ENCODE measurements at regions not wholly inside any gene's neighbourhood (a gene's known extent, or its start where the extent isn't known, plus 50 kb on each side); places are given as distances from the start of the nearest gene placed in this dataset.
"Not testable (repeated sequence)": the region's sequence is repeated elsewhere in the genome, so short reads cannot be mapped to it uniquely, and the experiment has no call there.

DNA sequence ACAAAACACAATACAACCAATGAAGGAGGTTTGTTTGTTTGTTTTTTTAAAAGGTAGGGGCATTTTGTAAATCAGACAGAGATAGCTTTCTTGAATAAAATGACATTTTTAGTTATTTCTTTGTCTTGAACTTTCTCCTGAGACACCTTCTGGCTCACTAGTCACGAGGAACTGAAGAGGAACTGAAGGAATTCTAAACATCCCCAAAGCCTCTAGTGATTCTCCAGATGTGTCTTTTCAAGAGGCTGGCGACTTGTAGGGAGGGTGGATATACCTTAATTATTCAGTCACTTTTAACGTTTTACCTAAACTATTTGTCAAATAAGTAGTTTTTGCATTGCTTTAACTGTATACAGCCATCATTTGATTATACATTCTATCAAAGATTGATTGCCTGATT lies 211.2 kb upstream of the LRIG3 start:
- no peak for DNase-seq

DNA sequence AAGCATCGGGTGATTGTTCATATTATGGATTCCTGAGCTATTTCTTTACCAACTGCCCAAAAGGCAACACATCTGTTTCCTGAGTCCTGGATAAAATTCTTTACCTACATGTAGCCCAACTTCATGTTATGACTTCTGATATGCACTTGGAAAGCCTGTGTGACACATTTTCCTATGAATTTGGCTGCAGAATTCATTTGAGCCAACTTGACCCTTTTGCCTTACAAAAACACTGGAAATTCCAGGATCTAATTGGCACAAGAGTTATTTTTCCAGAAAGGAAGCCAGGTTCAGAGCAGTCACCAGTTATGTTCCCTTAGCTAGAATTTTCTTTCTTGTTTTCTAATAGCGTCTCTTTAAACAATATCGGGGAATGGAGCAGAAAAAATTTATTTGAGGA lies 202.5 kb upstream of the LRIG3 start:
- DNase-seq, result no peak

DNA sequence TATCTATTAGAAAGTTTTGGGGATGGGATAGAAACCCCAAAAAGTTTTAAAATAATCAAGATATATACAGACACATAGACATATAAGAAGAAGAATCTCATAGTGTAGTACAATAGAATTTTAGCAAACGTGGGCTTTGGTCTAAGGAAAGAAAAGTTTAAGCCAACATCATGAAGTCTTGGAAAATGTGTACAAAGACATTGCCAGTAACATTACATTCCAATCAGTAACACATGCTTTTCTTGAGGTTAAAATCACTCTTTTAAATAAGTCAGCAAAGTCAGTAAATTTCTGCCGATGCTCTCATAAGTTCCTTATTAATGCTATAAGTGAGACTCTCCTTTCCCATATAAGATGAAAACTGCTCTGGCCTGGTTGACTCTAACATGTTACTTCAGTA lies 201.1 kb upstream of the LRIG3 start:
- no peak for DNase-seq

DNA sequence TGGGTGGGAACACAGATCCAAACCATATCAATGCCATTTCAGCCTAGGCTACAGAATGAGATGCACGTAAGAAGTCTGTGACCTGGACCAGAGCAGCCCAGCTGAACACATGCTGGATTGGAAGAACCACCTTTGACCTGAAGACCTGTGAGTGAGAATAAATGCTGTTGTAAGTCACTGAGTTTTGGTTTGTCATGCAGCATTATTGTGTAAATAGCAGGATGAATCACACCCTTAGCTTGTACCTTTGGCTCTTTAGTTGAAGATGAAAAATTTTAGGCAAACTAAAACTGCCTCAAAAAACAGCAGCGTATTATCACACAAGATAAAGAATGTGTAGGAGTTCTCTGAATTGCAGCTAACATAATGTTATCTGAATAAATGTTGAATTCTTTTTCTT lies 199.4 kb upstream of the LRIG3 start:
- DNase-seq, result no peak

DNA sequence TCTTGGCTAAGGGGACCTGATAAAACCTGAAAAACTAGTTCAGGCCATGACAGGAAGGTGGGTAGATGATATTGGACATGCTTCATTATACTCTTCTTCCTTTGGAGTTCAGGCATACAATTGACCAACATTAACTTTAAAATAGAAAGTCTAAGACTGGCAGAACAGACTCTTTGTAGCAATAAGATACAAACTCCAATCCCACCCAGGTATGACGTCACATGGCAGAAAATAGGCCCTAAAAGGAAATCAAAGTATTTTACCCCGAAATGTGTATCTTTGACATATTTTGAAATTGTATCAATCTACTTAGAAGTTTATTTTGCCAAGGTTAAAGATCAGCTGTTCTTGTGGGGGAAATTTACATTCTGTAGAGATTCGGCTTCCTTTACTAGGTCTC lies 198.1 kb upstream of the LRIG3 start:
- no peak for DNase-seq

DNA sequence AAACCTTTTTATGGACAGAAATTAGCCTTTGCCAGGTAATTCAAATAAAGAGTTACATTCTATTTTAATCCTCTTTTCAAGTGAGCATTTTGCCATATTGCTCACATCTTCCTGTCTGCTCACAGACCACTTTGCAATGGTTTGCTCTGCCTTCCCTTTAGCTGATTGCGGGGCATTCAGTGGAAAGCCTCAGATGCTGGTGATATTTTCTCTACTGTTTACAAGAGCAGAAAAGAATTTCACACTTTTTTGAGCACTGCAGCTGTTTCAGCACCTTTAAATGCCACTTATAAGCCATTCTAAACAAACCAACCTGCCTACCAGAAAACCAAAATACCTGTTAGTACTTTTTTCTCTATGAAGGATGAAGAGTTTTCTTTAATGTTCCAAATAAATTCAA lies 195.7 kb upstream of the LRIG3 start:
- no peak for DNase-seq

DNA sequence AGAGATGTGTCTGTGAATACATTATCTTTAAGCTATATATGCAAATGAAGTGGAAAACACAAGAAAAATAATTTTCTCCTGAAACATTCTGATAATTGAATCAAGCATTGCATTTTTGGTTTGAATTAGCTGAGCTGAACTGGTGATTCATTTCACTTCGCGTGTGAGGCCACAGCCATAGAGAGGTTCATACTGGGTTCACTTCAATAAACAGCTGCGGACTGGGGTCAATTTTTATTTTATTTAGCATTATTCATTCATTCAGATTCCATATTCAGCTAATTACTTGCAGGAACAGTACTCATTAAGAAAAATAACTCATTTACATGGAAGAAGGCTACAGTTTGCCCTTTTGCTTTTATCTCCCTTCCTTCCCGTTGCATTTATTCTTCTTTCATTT lies 195.2 kb upstream of the LRIG3 start:
- no peak for DNase-seq

DNA sequence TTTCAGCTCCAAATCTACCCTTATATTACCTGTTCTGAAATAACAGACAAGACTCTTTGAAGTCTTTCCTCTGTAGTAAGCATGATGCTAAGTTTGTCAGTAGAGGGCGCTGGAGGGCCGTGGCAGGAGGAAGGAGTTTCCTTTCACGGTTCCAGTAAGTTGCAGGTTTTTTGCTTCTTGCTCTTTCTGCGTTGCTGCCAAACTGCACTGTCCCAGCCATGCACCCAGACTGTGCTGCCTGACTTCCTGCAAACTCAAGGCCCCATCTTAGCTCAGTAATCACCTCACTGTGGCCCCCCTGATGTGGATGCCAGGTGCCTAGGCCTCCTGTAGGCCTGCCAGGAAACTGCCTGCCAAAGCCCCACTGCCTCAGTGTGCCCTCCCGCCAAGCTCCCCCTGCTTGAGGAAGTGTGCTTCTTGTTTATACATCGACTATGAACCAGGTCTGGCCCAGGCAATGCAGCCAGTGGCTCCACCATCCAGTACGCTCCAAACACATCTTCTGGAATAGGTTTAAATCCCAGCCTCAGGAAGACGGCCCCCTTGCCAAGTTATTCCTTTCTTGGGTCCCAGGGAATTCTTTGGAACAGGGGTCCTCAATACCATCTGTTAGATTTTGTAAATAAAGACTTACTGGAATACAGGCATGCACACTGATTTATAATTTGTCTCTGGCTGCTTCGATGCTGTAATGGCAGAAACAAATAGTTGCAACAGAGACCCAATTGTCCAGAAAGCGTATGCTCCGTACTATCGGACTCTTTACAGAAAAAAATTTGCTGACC lies 193.7 kb upstream of the LRIG3 start:
- DNase-seq, result peak; percentile 79

DNA sequence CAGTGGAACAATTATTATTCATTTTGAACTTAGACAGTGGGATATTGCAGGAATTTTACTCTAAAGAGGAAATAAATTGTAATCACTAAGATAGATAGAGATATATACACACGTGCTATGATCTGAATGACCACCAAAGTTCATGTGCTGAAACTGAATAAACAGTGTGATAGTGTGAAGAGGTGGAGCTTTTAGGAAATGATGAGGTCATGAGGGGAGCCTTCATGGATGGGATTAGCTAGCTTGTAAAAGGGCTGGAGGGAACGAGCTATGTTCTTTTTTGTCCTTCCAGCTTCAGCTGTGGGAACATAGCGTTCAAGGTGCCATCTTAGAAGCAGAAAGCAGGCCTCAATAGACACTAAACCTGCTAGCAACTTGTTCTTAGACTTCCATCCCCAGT lies 191.5 kb upstream of the LRIG3 start:
- DNase-seq, result no peak

DNA sequence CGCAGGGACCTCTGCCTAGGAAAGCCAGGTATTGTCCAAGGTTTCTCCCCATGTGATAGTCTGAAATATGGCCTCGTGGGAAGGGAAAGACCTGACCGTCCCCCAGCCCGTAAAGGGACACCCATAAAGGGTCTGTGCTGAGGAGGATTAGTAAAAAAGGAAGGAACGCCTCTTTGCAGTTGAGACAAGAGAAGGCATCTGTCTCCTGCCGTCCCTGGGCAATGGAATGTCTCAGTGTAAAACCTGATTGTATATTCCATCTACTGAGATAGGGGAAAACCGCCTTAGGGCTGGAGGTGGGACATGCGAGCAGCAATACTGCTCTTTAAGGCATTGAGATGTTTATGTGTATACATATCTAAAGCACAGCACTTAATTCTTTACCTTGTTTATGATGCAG lies 188.2 kb upstream of the LRIG3 start:
- DNase-seq, result not testable (repeated sequence)

DNA sequence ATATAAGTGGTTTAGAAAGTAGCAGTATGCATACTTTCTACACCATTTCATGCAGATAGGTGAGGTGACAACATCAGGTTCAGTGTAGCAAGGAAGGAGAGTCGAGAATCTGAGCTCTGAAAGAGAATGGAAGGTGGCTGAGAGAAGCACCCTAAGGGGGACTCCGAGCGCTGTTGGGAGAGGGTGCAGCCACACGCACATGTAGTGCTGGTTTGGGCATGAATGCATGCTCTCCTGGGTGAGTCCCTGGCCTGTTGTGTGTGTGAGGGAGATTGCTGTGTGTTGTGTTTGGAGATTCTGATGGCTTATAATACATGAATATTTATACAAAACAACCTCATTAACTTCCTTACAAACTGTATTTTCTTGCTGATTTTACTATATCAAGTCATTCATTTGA lies 180.3 kb upstream of the LRIG3 start:
- no peak for DNase-seq

DNA sequence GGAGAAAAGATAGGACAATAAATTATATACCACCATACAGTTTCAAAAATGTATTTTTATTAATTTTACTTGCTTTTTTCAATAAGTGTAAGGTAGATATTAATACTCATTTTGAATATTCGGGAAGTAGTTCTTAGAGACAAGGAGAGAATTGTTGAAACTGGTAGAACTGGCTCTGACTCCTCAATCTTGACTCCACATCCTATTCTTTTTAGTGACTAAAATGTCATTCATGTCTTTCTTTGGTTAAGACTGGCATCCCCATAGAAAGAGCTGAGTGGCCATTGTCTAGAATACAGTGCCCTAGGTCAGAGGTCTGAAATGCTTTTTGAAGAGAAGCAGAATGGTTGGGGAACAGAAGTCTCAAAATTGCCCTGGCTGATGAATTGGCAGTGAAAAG lies 177.6 kb upstream of the LRIG3 start:
- DNase-seq, result no peak

DNA sequence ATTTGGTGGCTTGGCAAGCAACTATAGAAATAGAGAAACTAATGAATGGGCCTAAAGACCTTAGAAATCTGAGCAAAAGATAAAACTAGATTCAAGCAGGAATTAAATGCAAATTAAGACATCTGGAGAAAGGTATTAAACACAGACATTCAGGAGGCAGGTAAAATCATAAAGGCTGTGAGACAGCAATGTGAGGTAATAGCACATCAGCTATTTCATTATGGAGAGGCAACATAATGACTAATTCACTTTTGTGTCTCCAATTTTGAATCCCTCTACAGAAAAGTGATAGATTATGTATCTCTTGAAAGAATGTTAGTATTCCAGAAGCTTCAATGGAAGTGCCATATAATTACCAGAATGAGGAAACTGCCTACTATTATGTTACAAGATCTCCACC lies 175.9 kb upstream of the LRIG3 start:
- DNase-seq, result no peak

DNA sequence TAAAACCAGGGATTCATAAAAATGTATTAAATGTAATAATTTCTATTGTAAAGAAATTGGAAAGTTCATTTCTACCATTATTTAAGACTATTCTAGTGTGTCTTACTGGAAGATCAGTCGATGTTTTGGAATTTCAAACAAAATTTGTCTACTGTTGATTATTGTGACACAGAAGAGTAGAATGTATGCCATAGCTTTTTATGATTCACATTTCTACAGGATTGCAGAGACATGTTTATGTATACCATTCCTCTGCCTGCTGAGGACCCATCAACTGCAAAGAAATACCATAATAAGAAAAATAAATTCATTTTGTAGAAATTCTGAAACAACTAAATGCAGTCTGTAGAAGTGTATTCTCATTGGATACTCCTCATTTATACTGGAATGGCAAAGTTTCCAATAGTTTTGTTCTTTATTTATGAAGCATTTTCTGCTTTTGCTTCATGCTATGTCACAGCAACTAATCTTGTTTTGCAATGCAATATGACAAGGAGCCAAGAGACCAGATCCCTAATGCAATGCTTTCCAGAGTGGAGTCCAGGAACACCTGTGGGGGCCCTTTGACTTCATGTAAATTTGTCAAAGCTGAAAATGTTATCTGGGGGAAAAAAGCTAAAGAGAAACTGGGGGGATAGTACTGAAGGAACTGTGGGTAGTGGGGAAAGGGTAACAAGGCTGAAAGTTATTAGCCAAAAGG lies 172.9 kb upstream of the LRIG3 start:
- DNase-seq, result no peak

DNA sequence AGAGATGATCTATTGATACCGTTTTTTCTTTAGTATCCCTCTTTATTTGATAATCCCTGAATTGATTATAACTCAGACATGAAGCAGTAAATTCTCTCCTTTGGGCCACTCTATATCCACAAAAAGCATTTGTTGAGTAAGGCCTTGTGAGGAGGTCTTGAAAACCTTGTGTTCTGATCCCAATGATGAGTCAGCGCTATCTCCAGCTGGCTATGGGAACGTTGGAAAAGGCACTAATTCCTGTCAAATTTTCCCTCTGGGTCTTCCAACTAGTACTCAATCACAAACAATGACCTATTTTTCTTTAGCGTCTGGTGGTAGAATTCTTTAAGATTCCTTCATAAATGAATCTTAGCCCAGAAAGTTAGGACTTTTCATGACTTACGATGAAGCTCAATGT lies 168.4 kb upstream of the LRIG3 start:
- DNase-seq, result no peak

DNA sequence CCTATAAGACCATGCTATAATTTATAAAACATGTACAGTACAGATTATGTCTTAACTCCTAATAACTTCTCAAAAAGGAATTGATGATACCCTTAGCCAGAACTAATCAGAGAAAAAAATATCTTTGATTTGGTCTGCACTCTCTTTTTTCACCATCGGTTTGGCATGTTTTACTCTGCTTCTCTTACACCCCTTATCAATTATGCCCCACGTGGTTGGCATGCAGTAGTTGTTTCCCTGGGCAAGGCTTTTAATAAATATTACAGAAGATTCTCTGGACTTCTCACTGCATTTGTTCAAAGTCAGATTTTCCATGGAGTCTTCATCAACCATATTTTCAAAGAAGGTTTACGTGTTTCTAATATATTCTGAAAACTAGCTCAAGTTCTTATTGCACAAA lies 167.4 kb upstream of the LRIG3 start:
- DNase-seq, result no peak

DNA sequence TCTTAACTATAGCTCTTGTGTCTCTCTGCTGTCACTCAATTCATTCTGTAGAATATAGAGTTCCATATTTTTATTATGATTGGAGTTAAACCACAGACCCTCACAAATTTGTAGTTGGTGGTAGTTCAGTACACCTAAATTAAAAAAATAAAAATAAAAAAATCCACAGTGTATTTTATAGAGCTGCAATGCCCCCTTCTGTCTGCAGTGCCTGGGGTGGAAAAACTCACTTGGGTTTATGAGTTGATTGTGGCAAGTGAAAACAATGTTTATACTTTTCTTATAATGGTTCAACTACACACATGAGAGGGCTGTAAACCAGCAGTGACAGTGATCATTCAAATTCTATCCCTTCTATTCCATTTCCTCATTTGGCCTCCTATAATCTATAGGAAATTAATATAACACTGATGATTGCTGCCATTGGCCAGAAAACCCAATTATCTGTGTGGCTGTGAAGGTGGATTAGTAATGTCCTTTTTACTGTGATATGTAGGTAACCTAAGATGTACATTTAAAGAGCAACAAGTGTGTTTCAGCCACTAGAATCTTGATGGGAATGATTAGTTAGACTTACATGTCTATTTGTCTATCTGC lies 166.9 kb upstream of the LRIG3 start:
- no peak for DNase-seq

DNA sequence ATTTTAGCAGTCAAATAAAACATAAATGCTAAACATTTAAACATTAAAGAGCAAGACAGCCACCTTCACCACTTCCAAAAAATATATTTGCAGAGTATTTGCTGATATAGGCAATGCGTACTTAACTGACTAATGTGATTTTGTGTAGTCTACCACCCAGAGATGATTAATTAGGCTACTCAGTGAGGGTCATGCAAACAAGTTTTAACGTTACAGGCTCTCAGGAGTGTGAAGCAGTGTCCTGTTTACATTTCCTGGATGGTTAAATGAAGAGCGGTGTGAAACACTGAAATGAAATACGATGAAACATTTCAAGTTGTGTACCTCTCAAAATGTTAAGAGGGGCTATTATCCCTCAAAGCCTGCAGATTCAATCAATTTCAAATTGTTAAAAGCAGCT lies 165.8 kb upstream of the LRIG3 start:
- DNase-seq, result no peak

DNA sequence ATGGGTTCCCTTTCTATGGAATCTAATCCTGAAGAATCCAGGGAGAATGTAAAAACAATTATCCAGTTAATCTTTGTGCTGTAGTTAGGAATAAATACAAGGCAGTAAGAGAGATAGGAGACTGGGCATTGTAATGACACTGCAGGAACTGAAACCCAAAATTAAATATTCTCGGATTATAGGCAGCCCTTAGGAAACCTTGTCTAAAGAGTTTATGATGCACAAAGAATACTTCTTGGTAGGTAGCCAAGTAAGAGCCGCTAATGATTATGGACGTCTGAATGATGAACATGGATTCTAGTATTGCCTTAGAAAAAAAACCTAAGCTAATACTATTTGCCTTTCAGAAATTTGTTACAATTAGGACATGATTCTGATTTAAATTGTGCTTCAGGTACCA lies 165.4 kb upstream of the LRIG3 start:
- DNase-seq, result no peak

DNA sequence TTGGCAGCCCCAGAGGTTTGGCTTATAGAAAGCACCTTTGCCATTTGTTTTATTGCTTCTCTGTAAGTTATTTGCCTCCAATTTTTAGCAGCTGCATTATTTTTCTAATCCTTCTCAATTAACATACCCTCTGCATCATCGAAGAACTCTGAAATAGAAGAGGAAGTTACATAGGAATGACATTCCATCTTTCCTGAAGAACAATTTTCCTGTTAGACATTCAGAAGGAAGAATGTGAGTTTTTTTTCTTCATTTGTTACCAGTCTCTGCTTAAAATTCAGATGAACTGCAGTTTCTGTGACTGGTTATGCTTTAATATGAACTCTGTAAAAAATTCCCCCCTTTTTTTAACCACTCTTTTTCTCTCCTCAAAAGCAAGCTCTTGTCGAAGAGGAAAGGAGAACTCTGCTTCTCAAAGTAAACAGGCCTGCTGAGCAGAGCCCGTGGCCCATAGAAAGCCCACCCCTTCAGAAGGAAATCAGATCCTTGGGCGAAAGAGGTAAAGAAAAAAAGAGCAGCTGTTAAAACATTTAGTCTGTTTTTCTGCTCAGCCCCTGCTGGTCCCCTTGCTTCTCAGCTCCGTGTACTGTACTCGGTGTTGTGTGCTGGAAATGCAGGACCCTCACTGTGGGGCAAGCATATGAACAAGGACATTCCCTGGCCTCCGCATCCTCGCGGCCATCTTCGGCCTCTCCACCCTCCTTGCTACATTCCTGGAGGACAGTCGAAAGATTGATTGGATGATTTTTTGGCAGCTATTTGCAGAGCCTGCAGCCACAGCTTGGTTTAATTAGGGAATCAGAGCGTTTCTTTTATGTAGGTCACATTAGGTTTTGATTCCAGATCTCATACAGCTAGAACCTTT lies 164.4 kb upstream of the LRIG3 start:
- DNase-seq, result no peak

DNA sequence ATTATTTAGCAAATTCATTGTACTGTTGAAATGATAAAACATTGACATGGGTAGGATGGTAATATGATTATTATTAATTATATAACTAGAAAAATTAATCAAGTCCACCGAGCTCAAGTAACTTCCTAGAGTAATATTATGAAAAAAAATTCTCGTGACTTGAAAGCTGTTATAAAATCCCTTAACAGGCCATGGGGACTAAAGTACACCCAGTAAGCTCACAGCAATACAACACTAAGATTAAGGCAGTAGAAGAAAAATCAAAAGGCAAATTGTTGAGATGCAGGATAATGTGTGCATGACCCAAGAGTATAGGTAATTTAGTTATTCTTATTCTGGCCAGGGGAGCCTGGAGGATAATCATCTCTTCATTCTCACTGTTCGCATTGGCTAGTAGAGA lies 162.6 kb upstream of the LRIG3 start:
- no peak for DNase-seq

DNA sequence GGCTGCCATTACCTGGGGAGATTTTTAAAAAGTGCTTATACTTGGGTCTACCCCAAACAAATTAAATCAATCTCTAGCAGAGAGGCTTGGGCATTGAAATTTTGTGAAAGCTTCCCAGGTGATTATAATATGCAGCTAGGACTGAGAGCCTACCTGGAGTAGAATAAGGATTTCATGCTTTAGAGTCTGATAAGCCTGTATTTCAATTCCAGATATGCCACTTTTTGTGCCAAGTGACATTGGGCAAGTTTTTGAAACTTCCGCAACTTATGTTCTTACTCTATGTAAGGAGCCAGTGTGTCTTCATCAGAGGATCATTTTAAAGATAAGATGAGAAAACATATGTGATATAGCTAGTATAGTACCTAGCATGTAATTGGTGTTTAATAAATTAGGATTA lies 159.8 kb upstream of the LRIG3 start:
- DNase-seq, result no peak

DNA sequence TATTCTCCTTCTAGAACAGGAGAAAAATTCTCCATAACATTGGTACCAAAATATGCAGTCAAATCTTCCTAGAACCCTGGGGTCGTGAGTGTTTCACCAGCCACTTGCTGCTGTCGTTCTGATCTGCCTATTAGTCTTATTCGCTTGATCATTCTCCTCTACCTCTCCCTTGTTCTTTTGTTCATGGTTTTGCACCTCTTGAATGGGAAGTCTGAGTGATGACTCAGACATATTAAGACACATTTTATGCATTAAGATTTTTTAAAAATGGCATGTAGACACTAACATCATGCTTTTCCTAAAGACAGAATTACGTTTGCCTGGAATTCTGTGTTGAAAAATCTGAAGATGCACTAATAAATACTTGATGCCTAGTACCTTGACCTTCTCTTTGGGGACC lies 159.2 kb upstream of the LRIG3 start:
- no peak for DNase-seq

DNA sequence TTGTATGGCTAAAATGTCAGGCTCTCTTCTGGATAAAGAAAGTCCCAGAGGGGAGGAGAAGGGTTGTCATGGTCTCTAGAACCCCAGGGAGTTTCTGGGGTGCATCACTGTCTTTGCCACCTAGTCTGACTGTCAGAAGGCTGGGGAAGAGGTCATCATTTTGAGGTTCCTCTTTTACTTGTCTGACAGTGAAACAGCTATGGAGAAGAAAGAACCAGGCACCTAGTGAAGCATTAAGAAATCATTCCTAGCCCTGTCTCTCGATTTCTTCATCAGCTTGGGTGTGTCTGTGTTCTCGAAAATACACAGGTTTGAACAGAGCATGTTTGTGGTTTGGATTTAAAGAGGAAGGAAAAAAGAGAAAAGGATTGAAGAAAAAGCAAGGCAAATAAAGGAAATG lies 158.7 kb upstream of the LRIG3 start:
- DNase-seq, result no peak

Measured in RPMI8226 (cell line).